Kidney epithelial cell (primary cell): ENCODE measurements at regions not wholly inside any gene's neighbourhood (a gene's known extent, or its start where the extent isn't known, plus 50 kb on each side); places are given as distances from the start of the nearest gene placed in this dataset.

ENCODE experiments used
- DNase-seq: peaks from one replicate; pipeline ENCODE4 v3.0.0-alpha.2; 2010; ENCODE audit warnings: low read depth
- H3K27me3 ChIP-seq: 2 replicates; pipeline ENCODE4 v1.6.0; 2011; ENCODE audit warnings: low read length; ENCODE audit not compliant: control insufficient read depth, insufficient read depth
- H3K36me3 ChIP-seq: 2 replicates; pipeline ENCODE4 v1.5.1; 2011; ENCODE audit warnings: low read length; ENCODE audit not compliant: control insufficient read depth, insufficient read depth
- H3K4me3 ChIP-seq: 2 replicates; pipeline ENCODE4 v1.5.1; 2011; ENCODE audit warnings: low read depth, mild to moderate bottlenecking, control low read depth, low read length
- CTCF ChIP-seq: IDR thresholded peaks from 2 replicates; pipeline ENCODE4 v1.5.1; 2011; ENCODE audit warnings: mild to moderate bottlenecking, moderate library complexity, low read length, control low read depth, inconsistent platforms; ENCODE audit not compliant: insufficient read depth, poor library complexity, severe bottlenecking

- H3K36me3 ChIP-seq, result no peaks in the 10 kb centered on the region
Observed at GRCh38 chr1:189657715-189658114, 819.9 kb downstream of the BRINP3 start.

DNA sequence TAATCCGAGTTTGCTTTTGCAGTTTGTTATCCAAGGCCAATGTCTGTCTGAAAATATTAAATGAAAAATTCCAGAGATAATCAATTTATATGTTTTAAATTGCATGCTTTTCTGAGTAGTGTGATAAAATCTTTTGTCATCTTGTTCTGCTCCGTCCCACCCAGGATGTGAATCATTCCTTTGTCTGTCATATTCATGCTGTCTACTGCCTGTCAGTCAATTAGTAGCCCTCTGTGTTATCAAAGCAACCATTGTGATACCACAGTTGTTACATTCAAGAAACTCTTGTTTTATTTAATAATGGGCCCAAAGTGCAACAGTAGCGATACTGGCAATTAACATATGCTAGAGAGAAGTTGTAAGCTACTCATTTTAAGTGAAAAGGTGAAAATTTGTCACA is 819.3 kb downstream of the BRINP3 start:
- Histone ChIP-seq H3K36me3 (no peaks in the 10 kb centered on the region), H3K4me3 (no peak overlapping the region), H3K27me3 (no peaks in the 10 kb centered on the region)
- no peak for TF ChIP-seq CTCF
- no peak for DNase-seq

More at GRCh38 chr1:189657715-189658114, 819.9 kb downstream of the BRINP3 start:
- Histone ChIP-seq H3K27me3 (no peaks in the 10 kb centered on the region), H3K4me3 (no peak overlapping the region)
- no peak for DNase-seq
- no peak for TF ChIP-seq CTCF

DNA sequence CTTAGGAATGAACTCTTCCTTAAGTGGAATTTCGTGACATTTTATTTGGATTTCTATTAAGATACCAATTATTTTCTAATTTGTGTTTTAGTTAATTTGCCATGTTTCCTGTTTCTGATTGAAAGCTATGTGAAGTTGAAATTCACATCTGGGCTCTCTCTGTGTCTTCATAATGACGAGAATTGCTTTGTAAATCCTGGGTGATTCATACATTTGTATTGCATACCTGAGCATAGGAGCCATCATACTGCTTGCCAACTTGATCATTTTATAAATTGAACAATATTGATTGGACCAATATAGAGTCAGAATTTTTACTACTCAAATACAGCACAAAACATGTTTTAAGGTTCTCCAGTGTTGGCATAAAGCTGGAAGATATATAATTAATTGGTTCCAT is 817.9 kb downstream of the BRINP3 start:
- no peak for DNase-seq
- no peak for TF ChIP-seq CTCF
- H3K27me3 ChIP-seq, result no peaks in the 10 kb centered on the region

GRCh38 chr1:189662190-189662589 is 815.5 kb downstream of the BRINP3 start:
- no peaks in the 10 kb centered on the region for H3K36me3 ChIP-seq
- no peak overlapping the region for H3K4me3 ChIP-seq
- H3K27me3 ChIP-seq, result no peaks in the 10 kb centered on the region
- TF ChIP-seq CTCF, result no peak
- no peak for DNase-seq

More for the DNA sequence above, 817.9 kb downstream of the BRINP3 start:
- H3K36me3 ChIP-seq, result no peaks in the 10 kb centered on the region
- no peak overlapping the region for H3K4me3 ChIP-seq

DNA sequence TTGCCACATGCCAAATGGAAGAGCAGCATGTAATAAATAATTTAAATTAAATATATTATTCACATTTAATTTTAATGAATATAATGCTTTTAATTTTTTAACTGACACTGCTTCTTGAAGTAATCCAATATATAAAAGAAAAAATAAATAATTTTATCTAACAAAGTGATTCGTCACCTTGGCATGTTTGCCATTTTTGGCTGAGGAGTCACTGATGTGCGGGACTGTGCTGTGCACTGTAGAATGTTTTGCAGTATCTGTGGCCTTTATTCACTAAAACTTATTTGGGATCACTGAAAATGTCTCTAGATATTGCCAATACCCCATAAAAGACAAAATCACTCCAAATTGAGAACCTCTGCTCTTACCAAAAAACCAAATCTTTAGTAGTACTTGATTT is 807.8 kb downstream of the BRINP3 start:
- no peak overlapping the region for H3K4me3 ChIP-seq
- no peaks in the 10 kb centered on the region for H3K27me3 ChIP-seq
- H3K36me3 ChIP-seq, result no peaks in the 10 kb centered on the region
- DNase-seq, result no peak
- TF ChIP-seq CTCF, result no peak

GRCh38 chr1:189673217-189673616 is 804.4 kb downstream of the BRINP3 start:
- no peak for TF ChIP-seq CTCF
- Histone ChIP-seq H3K27me3 (no peaks in the 10 kb centered on the region), H3K4me3 (no peak overlapping the region), H3K36me3 (no peaks in the 10 kb centered on the region)
- DNase-seq, result no peak
